ENCODE measurements at regions not wholly inside any gene's neighbourhood (a gene's known extent, or its start where the extent isn't known, plus 50 kb on each side); places are given as distances from the start of the nearest gene placed in this dataset.

- no peak for DNase-seq
Observed at GRCh38 chr9:136597141-136597885, 51.5 kb upstream of the NOTCH1 start.

GRCh38 chr9:136596630-136597031, 50.8 kb upstream of the NOTCH1 start:
- DNase-seq, result no peak

- DNase-seq, result no peak
Observed at GRCh38 chr9:136596217-136596616, 50.4 kb upstream of the NOTCH1 start.

- DNase-seq, result no peak
Observed at GRCh38 chr9:136595245-136596153, 49.7 kb upstream of the NOTCH1 start.
